ENCODE measurements at regions not wholly inside any gene's neighbourhood (a gene's known extent, or its start where the extent isn't known, plus 50 kb on each side); places are given as distances from the start of the nearest gene placed in this dataset.

DNA sequence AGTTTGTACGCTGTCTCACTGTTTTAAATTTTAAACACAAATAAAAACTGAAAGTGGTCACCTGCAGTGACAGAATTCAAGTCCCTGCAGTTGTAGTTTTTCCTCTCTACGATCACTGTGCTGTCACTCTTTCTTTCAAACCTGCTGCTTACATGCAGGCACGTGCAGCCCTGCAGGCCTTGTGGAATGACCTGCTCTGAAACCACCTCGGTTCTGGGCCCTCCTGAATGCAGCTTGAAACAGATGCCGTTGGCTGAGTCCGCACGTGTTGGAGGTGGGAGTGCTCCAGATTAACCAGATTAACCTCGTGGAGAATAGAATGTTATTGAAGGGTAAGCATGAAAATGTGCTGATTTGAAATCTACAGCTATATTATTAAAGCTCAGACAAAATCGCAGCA, 126.0 kb upstream of the ERCC6L2 start:
- TF ChIP-seq, protein P1, sequence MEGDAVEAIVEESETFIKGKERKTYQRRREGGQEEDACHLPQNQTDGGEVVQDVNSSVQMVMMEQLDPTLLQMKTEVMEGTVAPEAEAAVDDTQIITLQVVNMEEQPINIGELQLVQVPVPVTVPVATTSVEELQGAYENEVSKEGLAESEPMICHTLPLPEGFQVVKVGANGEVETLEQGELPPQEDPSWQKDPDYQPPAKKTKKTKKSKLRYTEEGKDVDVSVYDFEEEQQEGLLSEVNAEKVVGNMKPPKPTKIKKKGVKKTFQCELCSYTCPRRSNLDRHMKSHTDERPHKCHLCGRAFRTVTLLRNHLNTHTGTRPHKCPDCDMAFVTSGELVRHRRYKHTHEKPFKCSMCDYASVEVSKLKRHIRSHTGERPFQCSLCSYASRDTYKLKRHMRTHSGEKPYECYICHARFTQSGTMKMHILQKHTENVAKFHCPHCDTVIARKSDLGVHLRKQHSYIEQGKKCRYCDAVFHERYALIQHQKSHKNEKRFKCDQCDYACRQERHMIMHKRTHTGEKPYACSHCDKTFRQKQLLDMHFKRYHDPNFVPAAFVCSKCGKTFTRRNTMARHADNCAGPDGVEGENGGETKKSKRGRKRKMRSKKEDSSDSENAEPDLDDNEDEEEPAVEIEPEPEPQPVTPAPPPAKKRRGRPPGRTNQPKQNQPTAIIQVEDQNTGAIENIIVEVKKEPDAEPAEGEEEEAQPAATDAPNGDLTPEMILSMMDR (IDR thresholded peaks at IDR 0.05): no peak
- TF ChIP-seq POLR2A (IDR thresholded peaks at IDR 0.05): no peak

Data from testis (tissue), 2 donors.